ENCODE measurements at regions not wholly inside any gene's neighbourhood (a gene's known extent, or its start where the extent isn't known, plus 50 kb on each side); places are given as distances from the start of the nearest gene placed in this dataset.

DNA sequence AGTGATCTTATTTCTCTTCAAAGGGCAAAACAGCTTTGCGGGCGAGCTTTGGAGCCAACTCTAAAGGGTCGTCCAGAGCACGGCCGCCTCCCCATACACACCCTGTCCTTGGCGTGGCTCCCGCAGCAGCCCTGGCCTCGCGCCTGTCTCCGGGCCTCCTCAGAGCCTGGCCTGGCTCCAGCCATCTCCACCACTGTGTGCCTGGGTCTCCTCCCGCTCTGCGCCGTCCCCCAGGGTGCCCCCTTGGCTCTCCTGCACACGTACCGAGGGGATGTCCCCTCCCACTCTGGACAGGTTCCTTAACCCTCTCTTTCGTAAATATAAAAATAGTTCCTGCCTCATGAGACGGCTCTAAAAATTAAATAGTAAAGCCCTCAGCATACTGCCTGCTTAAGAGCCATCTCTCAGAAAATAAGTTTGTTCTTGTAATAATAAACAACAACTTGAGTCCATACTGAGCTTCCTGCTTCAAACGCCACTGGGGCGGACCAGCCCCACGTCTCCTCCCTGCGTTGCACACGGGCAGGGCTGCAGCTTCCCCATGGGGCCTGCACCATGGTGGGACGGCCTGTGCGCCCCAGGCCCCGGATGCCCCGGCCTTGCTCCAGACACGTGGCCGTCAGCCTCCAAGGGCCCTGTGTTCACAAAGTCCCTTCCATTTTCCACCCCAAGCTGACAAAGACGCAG is 226.2 kb downstream of the TTLL2 start:
- H3K4me3 ChIP-seq (replicated peaks in 1 of 3; ENCODE audit: insufficient read depth in 1 of 3, low read depth in 2 of 3, low read length in 3 of 3): no peak overlapping the region; a peak in 1 of 6 replicates
- H3K9me3 ChIP-seq (ENCODE audit: low read length): no peaks in the 10 kb centered on the region
- no peak overlapping the region for H3K27ac ChIP-seq (ENCODE audit: extremely low read length, insufficient read depth, low read length)
- DNase-seq (ENCODE audit: low spot score): no peak
- intact Hi-C loops (cut with micrococcal nuclease; ENCODE audit: unreplicated experiment): no loop called here
- peak; percentile 43 for ATAC-seq
- no peaks in the 10 kb centered on the region for H4K20me1 ChIP-seq (ENCODE audit: insufficient read depth, low read length)
- in situ Hi-C loops (cut with HindIII; ENCODE audit: extremely low pct_ligation_motif_present, low pct_unique_long_range_greater_than_20kb): no loop called here
- no peaks in the 10 kb centered on the region for H3K79me2 ChIP-seq (ENCODE audit: insufficient read depth, low read length)
- peaks cover 5 to 13% of the 10 kb centered on the region in 2 experiments; a peak in 3 of 5 replicates for H3K27me3 ChIP-seq (ENCODE audit: control insufficient read depth in 1 of 2, insufficient read depth in 2 of 2, low read length in 2 of 2)
- FAIRE-seq: no peak
- WGBS (ENCODE audit: low lambda C conversion rate): 42% methylated on average over 29 of the region's 29 CpGs
- H3K36me3 ChIP-seq (replicated peaks in 1 of 2; ENCODE audit: control insufficient read depth in 1 of 2, insufficient read depth in 2 of 2, low read length in 2 of 2): no peaks in the 10 kb centered on the region
- no peak overlapping the region for H3K9ac ChIP-seq (ENCODE audit: insufficient read depth, low read depth, low read length)
- H3K4me2 ChIP-seq (ENCODE audit: low read depth, low read length): 0 out of 2 replicates have a peak overlapping the region, but pooled peaks have one; percentile 4
- H2AFZ ChIP-seq (ENCODE audit: low read length): no peak overlapping the region
- ChIA-PET CTCF (ENCODE audit: low intra/inter-chr PET ratio, low total read pairs) (no interaction called here), POLR2A (no interaction called here)
- BruUV-seq (replicated peaks): no TSS peak
- peaks cover 62% of the 10 kb centered on the region for H3K4me1 ChIP-seq (ENCODE audit: insufficient read depth, low read length)
- TF ChIP-seq EED (CRISPR knock-in tag; IDR thresholded peaks at IDR 0.05) (0 out of 2 replicates have a peak, but pooled peaks have one; percentile 60), POLR2AphosphoS5 (IDR thresholded peaks at IDR 0.05; ENCODE audit: low read depth, low read length) (no peak), SALL1 (CRISPR knock-in tag; IDR thresholded peaks at IDR 0.05) (peak; percentile 22; the same call in 1 of the 2 replicates), SETDB1 (CRISPR knock-in tag; IDR thresholded peaks at IDR 0.05; ENCODE audit: borderline replicate concordance) (no peak), DNMT1 (CRISPR knock-in tag; IDR thresholded peaks at IDR 0.05) (no peak), ZNF607 (CRISPR knock-in tag; IDR thresholded peaks at IDR 0.05; ENCODE audit: borderline replicate concordance) (0 out of 2 replicates have a peak, but pooled peaks have one; percentile 42), ZFX (CRISPR knock-in tag; IDR thresholded peaks at IDR 0.05; ENCODE audit: low read depth) (peak; percentile 20; the same call in 1 of the 2 replicates), HIVEP1 (CRISPR knock-in tag; IDR thresholded peaks at IDR 0.05) (0 out of 2 replicates have a peak, but pooled peaks have one; percentile 1), ZNF687 (CRISPR knock-in tag; IDR thresholded peaks at IDR 0.05) (peak; percentile 51)
- TF ChIP-seq, protein P1, sequence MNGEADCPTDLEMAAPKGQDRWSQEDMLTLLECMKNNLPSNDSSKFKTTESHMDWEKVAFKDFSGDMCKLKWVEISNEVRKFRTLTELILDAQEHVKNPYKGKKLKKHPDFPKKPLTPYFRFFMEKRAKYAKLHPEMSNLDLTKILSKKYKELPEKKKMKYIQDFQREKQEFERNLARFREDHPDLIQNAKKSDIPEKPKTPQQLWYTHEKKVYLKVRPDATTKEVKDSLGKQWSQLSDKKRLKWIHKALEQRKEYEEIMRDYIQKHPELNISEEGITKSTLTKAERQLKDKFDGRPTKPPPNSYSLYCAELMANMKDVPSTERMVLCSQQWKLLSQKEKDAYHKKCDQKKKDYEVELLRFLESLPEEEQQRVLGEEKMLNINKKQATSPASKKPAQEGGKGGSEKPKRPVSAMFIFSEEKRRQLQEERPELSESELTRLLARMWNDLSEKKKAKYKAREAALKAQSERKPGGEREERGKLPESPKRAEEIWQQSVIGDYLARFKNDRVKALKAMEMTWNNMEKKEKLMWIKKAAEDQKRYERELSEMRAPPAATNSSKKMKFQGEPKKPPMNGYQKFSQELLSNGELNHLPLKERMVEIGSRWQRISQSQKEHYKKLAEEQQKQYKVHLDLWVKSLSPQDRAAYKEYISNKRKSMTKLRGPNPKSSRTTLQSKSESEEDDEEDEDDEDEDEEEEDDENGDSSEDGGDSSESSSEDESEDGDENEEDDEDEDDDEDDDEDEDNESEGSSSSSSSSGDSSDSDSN (CRISPR knock-in tag; IDR thresholded peaks at IDR 0.05): 0 out of 2 replicates have a peak, but pooled peaks have one; percentile 17
- TF ChIP-seq, protein P2, sequence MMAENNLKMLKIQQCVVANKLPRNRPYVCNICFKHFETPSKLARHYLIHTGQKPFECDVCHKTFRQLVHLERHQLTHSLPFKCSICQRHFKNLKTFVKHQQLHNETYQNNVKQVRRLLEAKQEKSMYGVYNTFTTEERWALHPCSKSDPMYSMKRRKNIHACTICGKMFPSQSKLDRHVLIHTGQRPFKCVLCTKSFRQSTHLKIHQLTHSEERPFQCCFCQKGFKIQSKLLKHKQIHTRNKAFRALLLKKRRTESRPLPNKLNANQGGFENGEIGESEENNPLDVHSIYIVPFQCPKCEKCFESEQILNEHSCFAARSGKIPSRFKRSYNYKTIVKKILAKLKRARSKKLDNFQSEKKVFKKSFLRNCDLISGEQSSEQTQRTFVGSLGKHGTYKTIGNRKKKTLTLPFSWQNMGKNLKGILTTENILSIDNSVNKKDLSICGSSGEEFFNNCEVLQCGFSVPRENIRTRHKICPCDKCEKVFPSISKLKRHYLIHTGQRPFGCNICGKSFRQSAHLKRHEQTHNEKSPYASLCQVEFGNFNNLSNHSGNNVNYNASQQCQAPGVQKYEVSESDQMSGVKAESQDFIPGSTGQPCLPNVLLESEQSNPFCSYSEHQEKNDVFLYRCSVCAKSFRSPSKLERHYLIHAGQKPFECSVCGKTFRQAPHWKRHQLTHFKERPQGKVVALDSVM (CRISPR knock-in tag; IDR thresholded peaks at IDR 0.05): peak; percentile 25; the same call in 1 of the 2 replicates
- TF ChIP-seq, protein P3, sequence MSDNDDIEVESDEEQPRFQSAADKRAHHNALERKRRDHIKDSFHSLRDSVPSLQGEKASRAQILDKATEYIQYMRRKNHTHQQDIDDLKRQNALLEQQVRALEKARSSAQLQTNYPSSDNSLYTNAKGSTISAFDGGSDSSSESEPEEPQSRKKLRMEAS (IDR thresholded peaks at IDR 0.05): 0 out of 2 replicates have a peak, but pooled peaks have one; percentile 24
- TF ChIP-seq, protein P4, sequence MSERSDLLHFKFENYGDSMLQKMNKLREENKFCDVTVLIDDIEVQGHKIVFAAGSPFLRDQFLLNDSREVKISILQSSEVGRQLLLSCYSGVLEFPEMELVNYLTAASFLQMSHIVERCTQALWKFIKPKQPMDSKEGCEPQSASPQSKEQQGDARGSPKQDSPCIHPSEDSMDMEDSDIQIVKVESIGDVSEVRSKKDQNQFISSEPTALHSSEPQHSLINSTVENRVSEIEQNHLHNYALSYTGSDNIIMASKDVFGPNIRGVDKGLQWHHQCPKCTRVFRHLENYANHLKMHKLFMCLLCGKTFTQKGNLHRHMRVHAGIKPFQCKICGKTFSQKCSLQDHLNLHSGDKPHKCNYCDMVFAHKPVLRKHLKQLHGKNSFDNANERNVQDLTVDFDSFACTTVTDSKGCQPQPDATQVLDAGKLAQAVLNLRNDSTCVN (CRISPR knock-in tag; IDR thresholded peaks at IDR 0.05; ENCODE audit: borderline replicate concordance): no peak
